ENCODE measurements at regions not wholly inside any gene's neighbourhood (a gene's known extent, or its start where the extent isn't known, plus 50 kb on each side); places are given as distances from the start of the nearest gene placed in this dataset.

GRCh38 chr10:83127942-83128575 lies 1011.2 kb upstream of the GHITM start:
- no peaks in the 10 kb centered on the region for H3K36me3 ChIP-seq
- no peaks in the 10 kb centered on the region for H3K4me1 ChIP-seq
- TF ChIP-seq CTCF (IDR thresholded peaks at IDR 0.05), result no peak
- H3K27ac ChIP-seq, result no peak overlapping the region
- no peak for DNase-seq (ENCODE audit: low spot score)
- H3K4me3 ChIP-seq, result no peak overlapping the region
- no peaks in the 10 kb centered on the region for H3K9me3 ChIP-seq
- no peaks in the 10 kb centered on the region for H3K27me3 ChIP-seq

GRCh38 chr10:83140811-83141210 lies 998.5 kb upstream of the GHITM start:
- no peak for DNase-seq (ENCODE audit: low spot score)
- no peak for TF ChIP-seq CTCF (IDR thresholded peaks at IDR 0.05)
- H3K27me3 ChIP-seq, result no peaks in the 10 kb centered on the region

GRCh38 chr10:83142074-83142563 lies 997.2 kb upstream of the GHITM start:
- TF ChIP-seq CTCF (IDR thresholded peaks at IDR 0.05), result no peak
- DNase-seq (ENCODE audit: low spot score), result no peak
- Histone ChIP-seq H3K4me3 (no peak overlapping the region), H3K27ac (no peak overlapping the region), H3K27me3 (no peaks in the 10 kb centered on the region), H3K9me3 (no peaks in the 10 kb centered on the region), H3K4me1 (no peaks in the 10 kb centered on the region), H3K36me3 (no peaks in the 10 kb centered on the region)

More at GRCh38 chr10:83140811-83141210, 998.5 kb upstream of the GHITM start:
- no peak overlapping the region for H3K27ac ChIP-seq
- H3K4me1 ChIP-seq, result no peaks in the 10 kb centered on the region
- no peak overlapping the region for H3K4me3 ChIP-seq
- no peaks in the 10 kb centered on the region for H3K36me3 ChIP-seq
- no peaks in the 10 kb centered on the region for H3K9me3 ChIP-seq

- Histone ChIP-seq H3K9me3 (no peaks in the 10 kb centered on the region), H3K27me3 (no peaks in the 10 kb centered on the region), H3K36me3 (no peaks in the 10 kb centered on the region), H3K27ac (no peak overlapping the region), H3K4me3 (no peak overlapping the region), H3K4me1 (no peaks in the 10 kb centered on the region)
- no peak for DNase-seq (ENCODE audit: low spot score)
- TF ChIP-seq CTCF (IDR thresholded peaks at IDR 0.05), result no peak
Observed at GRCh38 chr10:83144461-83144860, 994.8 kb upstream of the GHITM start.

- no peak overlapping the region for H3K27ac ChIP-seq
- H3K9me3 ChIP-seq, result no peaks in the 10 kb centered on the region
- no peak for TF ChIP-seq CTCF (IDR thresholded peaks at IDR 0.05)
- DNase-seq (ENCODE audit: low spot score), result no peak
- no peaks in the 10 kb centered on the region for H3K4me1 ChIP-seq
- H3K36me3 ChIP-seq, result no peaks in the 10 kb centered on the region
- no peak overlapping the region for H3K4me3 ChIP-seq
- no peaks in the 10 kb centered on the region for H3K27me3 ChIP-seq
Observed at GRCh38 chr10:83153714-83154113, 985.6 kb upstream of the GHITM start.

GRCh38 chr10:83164156-83164555 lies 975.2 kb upstream of the GHITM start:
- Histone ChIP-seq H3K4me1 (no peaks in the 10 kb centered on the region), H3K27me3 (no peaks in the 10 kb centered on the region), H3K27ac (no peak overlapping the region), H3K9me3 (no peaks in the 10 kb centered on the region), H3K36me3 (no peaks in the 10 kb centered on the region), H3K4me3 (no peak overlapping the region)
- DNase-seq (ENCODE audit: low spot score), result no peak
- TF ChIP-seq CTCF (IDR thresholded peaks at IDR 0.05), result no peak
